ENCODE measurements at regions not wholly inside any gene's neighbourhood (a gene's known extent, or its start where the extent isn't known, plus 50 kb on each side); places are given as distances from the start of the nearest gene placed in this dataset.
"Not testable (repeated sequence)": the region's sequence is repeated elsewhere in the genome, so short reads cannot be mapped to it uniquely, and the experiment has no call there.

GRCh38 chr3:72519946-72520604, 328.2 kb downstream of the SHQ1 start:
- Mint-ChIP-seq H3K4me1 (ENCODE audit: low read depth) (peaks cover 57% of the 10 kb centered on the region), H3K9me3 (peaks cover 5% of the 10 kb centered on the region), H3K4me3 (no peak overlapping the region), H3K27me3 (ENCODE audit: insufficient read depth) (no peaks in the 10 kb centered on the region), H3K27ac (peak overlapping the region; percentile 88), H3K36me3 (ENCODE audit: low read depth) (no peaks in the 10 kb centered on the region)
- no peak for DNase-seq (ENCODE audit: low spot score)
- intact Hi-C loops (cut with micrococcal nuclease), result no loop called here

DNA sequence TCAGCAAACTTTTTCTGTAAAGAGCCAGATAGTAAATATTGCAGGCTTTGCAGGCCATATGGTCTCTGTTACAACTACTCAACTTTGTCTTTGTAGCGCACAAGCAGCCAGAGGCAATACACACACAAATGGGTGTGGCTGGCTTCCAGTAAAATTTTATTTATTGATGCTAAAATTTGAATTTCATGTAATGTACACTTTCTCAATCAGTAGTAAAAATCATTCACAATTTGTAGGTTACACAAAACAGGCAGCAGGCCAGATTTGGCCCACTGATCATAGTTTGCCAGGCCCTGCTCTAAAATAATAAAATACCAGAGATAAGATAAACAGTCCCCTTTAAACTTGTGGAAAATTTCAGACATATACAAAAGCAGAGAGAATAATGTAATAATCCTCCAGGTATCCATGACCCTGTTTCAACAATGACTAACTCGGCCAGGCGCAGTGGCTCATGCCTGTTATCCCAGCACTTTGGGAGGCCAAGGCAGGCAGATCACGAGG, 330.3 kb downstream of the SHQ1 start:
- H3K36me3 Mint-ChIP-seq (ENCODE audit: low read depth), result no peaks in the 10 kb centered on the region
- H3K4me3 Mint-ChIP-seq, result no peak overlapping the region
- H3K27ac Mint-ChIP-seq, result peak overlapping the region; percentile 38
- H3K9me3 Mint-ChIP-seq, result peaks cover 5% of the 10 kb centered on the region
- no peak for DNase-seq (ENCODE audit: low spot score)
- intact Hi-C loops (cut with micrococcal nuclease), result no loop called here
- H3K4me1 Mint-ChIP-seq (ENCODE audit: low read depth), result peaks cover 45% of the 10 kb centered on the region
- no peaks in the 10 kb centered on the region for H3K27me3 Mint-ChIP-seq (ENCODE audit: insufficient read depth)

DNA sequence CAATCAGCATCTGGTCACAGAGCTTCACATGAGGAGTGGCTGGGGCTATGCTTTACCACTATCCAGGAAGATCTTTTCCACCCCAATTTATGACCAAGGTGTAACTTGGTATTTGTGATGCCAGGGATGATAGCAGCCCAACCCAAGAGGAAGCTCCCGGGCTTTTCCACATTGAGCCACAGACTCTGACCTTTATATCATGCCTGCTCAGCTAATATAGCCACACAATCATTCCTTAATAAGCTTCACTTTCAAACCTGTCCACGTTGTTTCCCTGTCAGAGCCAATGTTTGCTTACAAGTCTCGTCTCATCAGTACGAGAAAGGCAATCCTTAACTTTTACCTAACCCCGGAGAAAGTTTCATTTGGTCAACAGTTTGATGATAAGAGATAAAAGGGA, 330.9 kb downstream of the SHQ1 start:
- peaks cover 5% of the 10 kb centered on the region for H3K9me3 Mint-ChIP-seq
- H3K27me3 Mint-ChIP-seq (ENCODE audit: insufficient read depth), result no peaks in the 10 kb centered on the region
- no peak for DNase-seq (ENCODE audit: low spot score)
- intact Hi-C loops (cut with micrococcal nuclease), result no loop called here
- H3K36me3 Mint-ChIP-seq (ENCODE audit: low read depth), result no peaks in the 10 kb centered on the region
- H3K4me3 Mint-ChIP-seq, result no peak overlapping the region
- no peak overlapping the region for H3K27ac Mint-ChIP-seq
- H3K4me1 Mint-ChIP-seq (ENCODE audit: low read depth), result peaks cover 38% of the 10 kb centered on the region

DNA sequence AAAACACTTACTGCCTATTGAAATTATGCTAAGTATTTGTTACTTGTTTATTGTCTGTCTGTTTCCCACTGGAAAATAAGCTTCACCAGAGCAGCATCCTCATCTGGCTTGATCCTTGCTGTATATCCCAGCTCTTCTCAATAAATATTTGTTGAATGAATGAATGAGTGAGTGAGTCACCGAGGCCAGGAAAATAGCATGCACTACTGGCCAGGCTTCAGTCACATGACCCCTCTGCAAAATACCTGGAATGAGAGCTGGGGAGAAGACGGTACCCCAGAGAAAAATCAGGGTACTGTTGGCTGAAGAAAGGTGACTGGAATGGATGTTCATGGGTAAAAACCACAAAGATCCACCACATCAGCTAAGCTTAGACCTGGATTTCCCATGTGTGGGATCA, 331.9 kb downstream of the SHQ1 start:
- H3K9me3 Mint-ChIP-seq, result peaks cover 5% of the 10 kb centered on the region
- no peak for DNase-seq (ENCODE audit: low spot score)
- H3K4me1 Mint-ChIP-seq (ENCODE audit: low read depth), result peaks cover 29% of the 10 kb centered on the region
- intact Hi-C loops (cut with micrococcal nuclease), result no loop called here
- no peaks in the 10 kb centered on the region for H3K27me3 Mint-ChIP-seq (ENCODE audit: insufficient read depth)
- no peak overlapping the region for H3K27ac Mint-ChIP-seq
- H3K36me3 Mint-ChIP-seq (ENCODE audit: low read depth), result no peaks in the 10 kb centered on the region
- H3K4me3 Mint-ChIP-seq, result no peak overlapping the region

DNA sequence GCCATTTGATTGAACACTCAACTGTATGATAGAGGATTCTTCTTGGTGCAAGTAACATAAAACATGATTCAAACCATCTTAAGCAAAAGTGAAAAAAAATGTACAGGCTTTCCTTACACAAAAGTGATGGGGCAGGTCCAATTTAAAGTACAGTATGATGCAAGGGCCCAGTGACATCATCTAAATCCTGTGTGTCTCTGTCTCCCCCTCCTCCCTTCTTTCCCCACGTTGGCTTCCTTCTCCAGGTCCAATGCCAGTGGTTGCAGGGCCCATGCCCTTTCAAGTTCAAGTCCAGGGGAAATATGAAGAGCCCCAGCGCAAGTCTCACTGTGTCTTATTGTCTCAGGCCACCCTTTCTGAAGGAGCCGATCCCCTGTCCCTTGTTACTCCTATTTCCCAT, 332.3 kb downstream of the SHQ1 start:
- intact Hi-C loops (cut with micrococcal nuclease), result no loop called here

DNA sequence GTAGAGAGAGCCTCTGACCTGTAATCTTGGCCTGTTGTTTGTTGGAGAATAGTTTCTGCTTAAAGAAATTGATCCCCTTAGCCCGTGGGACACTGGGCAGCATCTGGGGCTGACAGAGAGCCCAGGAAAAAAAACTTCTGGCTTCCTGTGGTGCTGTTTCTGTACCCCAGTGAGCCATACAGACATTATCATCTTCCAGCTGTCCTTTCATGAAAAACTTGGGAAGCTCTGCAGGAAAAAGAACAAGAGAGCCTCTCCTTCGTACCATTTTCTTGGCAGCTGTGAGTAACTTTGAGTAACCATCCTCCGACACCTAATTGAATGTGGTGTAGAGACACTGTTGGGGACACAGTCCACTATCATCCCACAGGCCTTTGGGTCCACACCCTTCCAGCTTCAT, 333.0 kb downstream of the SHQ1 start:
- H3K4me1 Mint-ChIP-seq (ENCODE audit: low read depth), result peaks cover 18% of the 10 kb centered on the region
- no peak for DNase-seq (ENCODE audit: low spot score)
- H3K4me3 Mint-ChIP-seq, result no peak overlapping the region
- no peaks in the 10 kb centered on the region for H3K36me3 Mint-ChIP-seq (ENCODE audit: low read depth)
- H3K27me3 Mint-ChIP-seq (ENCODE audit: insufficient read depth), result no peaks in the 10 kb centered on the region
- H3K9me3 Mint-ChIP-seq, result peaks cover 5% of the 10 kb centered on the region
- no peak overlapping the region for H3K27ac Mint-ChIP-seq
- intact Hi-C loops (cut with micrococcal nuclease), result no loop called here

More for the DNA sequence above, 332.3 kb downstream of the SHQ1 start:
- no peaks in the 10 kb centered on the region for H3K27me3 Mint-ChIP-seq (ENCODE audit: insufficient read depth)
- H3K9me3 Mint-ChIP-seq, result peaks cover 5% of the 10 kb centered on the region
- DNase-seq (ENCODE audit: low spot score), result no peak
- H3K36me3 Mint-ChIP-seq (ENCODE audit: low read depth), result no peaks in the 10 kb centered on the region
- H3K4me3 Mint-ChIP-seq, result no peak overlapping the region
- peaks cover 24% of the 10 kb centered on the region for H3K4me1 Mint-ChIP-seq (ENCODE audit: low read depth)
- H3K27ac Mint-ChIP-seq, result no peak overlapping the region

GRCh38 chr3:72510247-72510646, 338.0 kb downstream of the SHQ1 start:
- Mint-ChIP-seq H3K27ac (no peak overlapping the region), H3K9me3 (no peaks in the 10 kb centered on the region), H3K4me3 (no peak overlapping the region), H3K27me3 (ENCODE audit: insufficient read depth) (peaks cover 2% of the 10 kb centered on the region), H3K36me3 (ENCODE audit: low read depth) (no peaks in the 10 kb centered on the region), H3K4me1 (ENCODE audit: low read depth) (peaks cover 5% of the 10 kb centered on the region)
- intact Hi-C loops (cut with micrococcal nuclease), result no loop called here
- DNase-seq (ENCODE audit: low spot score), result no peak

- intact Hi-C loops (cut with micrococcal nuclease), result no loop called here
- H3K9me3 Mint-ChIP-seq, result peaks cover 3% of the 10 kb centered on the region
- H3K36me3 Mint-ChIP-seq (ENCODE audit: low read depth), result no peaks in the 10 kb centered on the region
- H3K27ac Mint-ChIP-seq, result no peak overlapping the region
- peaks cover 2% of the 10 kb centered on the region for H3K27me3 Mint-ChIP-seq (ENCODE audit: insufficient read depth)
- H3K4me3 Mint-ChIP-seq, result no peak overlapping the region
- no peak for DNase-seq (ENCODE audit: low spot score)
- peaks cover 5% of the 10 kb centered on the region for H3K4me1 Mint-ChIP-seq (ENCODE audit: low read depth)
Observed at GRCh38 chr3:72505539-72506405, 342.5 kb downstream of the SHQ1 start.

- intact Hi-C loops (cut with micrococcal nuclease); H3K27me3 Mint-ChIP-seq (ENCODE audit: insufficient read depth); DNase-seq (ENCODE audit: low spot score); H3K27ac Mint-ChIP-seq; H3K4me3 Mint-ChIP-seq; H3K4me1 Mint-ChIP-seq (ENCODE audit: low read depth); H3K36me3 Mint-ChIP-seq (ENCODE audit: low read depth): not testable (repeated sequence)
- peaks cover 19% of the 10 kb centered on the region for H3K9me3 Mint-ChIP-seq
Observed at GRCh38 chr3:72497501-72497900, 350.7 kb downstream of the SHQ1 start.

GRCh38 chr3:72496051-72496670, 352.1 kb downstream of the SHQ1 start:
- Mint-ChIP-seq H3K36me3 (ENCODE audit: low read depth) (peaks cover 6% of the 10 kb centered on the region), H3K4me3 (no peak overlapping the region), H3K27ac (no peak overlapping the region), H3K9me3 (peaks cover 19% of the 10 kb centered on the region), H3K4me1 (ENCODE audit: low read depth) (no peaks in the 10 kb centered on the region), H3K27me3 (ENCODE audit: insufficient read depth) (no peaks in the 10 kb centered on the region)
- DNase-seq (ENCODE audit: low spot score), result no peak
- intact Hi-C loops (cut with micrococcal nuclease), result no loop called here

- no peak for DNase-seq (ENCODE audit: low spot score)
- Mint-ChIP-seq H3K36me3 (ENCODE audit: low read depth) (peaks cover 6% of the 10 kb centered on the region), H3K4me1 (ENCODE audit: low read depth) (no peaks in the 10 kb centered on the region), H3K27ac (no peak overlapping the region), H3K27me3 (ENCODE audit: insufficient read depth) (peaks cover 2% of the 10 kb centered on the region), H3K9me3 (peaks cover 19% of the 10 kb centered on the region), H3K4me3 (no peak overlapping the region)
- intact Hi-C loops (cut with micrococcal nuclease), result no loop called here
Observed at GRCh38 chr3:72494626-72495025, 353.6 kb downstream of the SHQ1 start.

DNA sequence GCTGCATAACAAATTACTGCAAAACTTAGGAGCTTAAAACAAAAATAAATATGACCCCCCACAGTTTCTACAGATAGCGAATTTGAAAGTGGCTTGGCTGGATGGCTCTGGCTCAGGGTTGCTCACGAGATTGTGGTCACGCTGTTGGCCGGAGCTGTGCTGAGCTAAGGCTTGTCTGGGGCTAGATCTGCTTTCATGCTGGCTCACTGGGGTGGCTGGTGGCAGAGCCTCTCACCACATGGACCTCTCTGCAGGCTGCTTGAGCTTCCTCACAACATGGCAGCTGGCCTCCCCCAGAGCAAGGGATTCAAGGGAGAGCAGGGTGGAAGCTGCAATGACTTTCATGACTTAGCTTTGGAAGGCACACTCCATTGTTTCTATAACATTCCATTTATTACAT, 354.1 kb downstream of the SHQ1 start:
- Mint-ChIP-seq H3K4me1 (ENCODE audit: low read depth) (no peaks in the 10 kb centered on the region), H3K4me3 (no peak overlapping the region), H3K36me3 (ENCODE audit: low read depth) (peaks cover 6% of the 10 kb centered on the region), H3K27ac (no peak overlapping the region), H3K27me3 (ENCODE audit: insufficient read depth) (peaks cover 2% of the 10 kb centered on the region), H3K9me3 (peaks cover 19% of the 10 kb centered on the region)
- intact Hi-C loops (cut with micrococcal nuclease), result no loop called here
- DNase-seq (ENCODE audit: low spot score), result no peak

- H3K4me3 Mint-ChIP-seq, result no peak overlapping the region
- no peak overlapping the region for H3K27ac Mint-ChIP-seq
- intact Hi-C loops (cut with micrococcal nuclease), result no loop called here
- H3K4me1 Mint-ChIP-seq (ENCODE audit: low read depth), result peaks cover 17% of the 10 kb centered on the region
- peaks cover 6% of the 10 kb centered on the region for H3K36me3 Mint-ChIP-seq (ENCODE audit: low read depth)
- DNase-seq (ENCODE audit: low spot score), result no peak
- peaks cover 19% of the 10 kb centered on the region for H3K9me3 Mint-ChIP-seq
- H3K27me3 Mint-ChIP-seq (ENCODE audit: insufficient read depth), result peaks cover 2% of the 10 kb centered on the region
Observed at GRCh38 chr3:72492240-72492639, 356.0 kb downstream of the SHQ1 start.

All from activated T-helper 1 cell treated with anti-CD3 and anti-CD28 coated beads, Interleukin-12 subunit alpha, Interleukin-12 subunit beta, Interleukin-2, Interleukin-4 antibody, amounts not matched to agents 30 ng/mL and 10 ng/mL and 1 ng/mL, durations not matched to agents 14 hours and 24 hours and 36 hours (primary cell).